Ramos (cell line): ENCODE measurements at regions not wholly inside any gene's neighbourhood (a gene's known extent, or its start where the extent isn't known, plus 50 kb on each side); places are given as distances from the start of the nearest gene placed in this dataset.
"Not testable (repeated sequence)": the region's sequence is repeated elsewhere in the genome, so short reads cannot be mapped to it uniquely, and the experiment has no call there.

Experiments
- in situ Hi-C: fragments of 300-500 bp; cut with MboI; formaldehyde crosslinking; loops from one replicate; pipeline ENCODE4 v1.14.3; 2022; ENCODE audit warnings: low sequenced_read_pairs; ENCODE audit not compliant: unreplicated experiment

DNA sequence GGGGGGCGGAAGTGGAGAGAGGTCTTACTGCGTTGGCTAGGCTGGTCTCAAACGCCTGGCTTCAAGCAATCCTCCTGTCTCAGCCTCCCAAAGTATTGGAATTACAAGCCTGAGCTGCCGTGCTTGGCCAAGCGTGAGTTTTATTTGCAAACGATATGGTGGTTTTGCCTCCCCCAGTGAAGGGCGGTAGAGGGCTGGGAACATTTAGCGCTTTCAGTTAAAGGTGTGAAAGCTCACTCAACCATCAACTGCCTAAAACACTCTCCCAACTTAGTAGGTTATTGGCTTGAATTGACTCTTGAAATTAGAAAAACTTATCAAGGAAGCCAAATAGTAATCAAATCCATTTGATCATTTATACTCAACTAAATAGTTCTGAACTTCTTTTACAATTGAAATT, 156.3 kb downstream of the ESM1 start:
- in situ Hi-C loops = no loop called here

DNA sequence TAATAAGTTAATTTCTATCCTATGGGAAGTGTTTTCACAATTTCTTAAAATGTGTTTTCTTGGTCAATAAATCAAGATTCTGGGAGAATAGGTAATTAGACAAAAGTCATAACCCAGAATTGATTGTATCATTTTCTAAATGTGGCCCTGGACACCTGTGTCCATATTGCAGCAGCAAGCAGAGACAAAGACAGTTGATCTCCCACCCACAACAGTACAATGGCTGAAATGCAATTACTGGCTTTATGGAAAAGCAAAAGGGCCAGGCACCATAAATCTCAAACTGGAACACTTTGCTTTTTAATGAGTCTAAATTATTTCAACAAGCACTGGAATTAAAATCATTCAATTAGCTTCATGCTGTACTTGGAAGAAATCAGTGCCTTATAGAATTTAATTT, 157.2 kb downstream of the ESM1 start:
- in situ Hi-C loops = no loop called here

DNA sequence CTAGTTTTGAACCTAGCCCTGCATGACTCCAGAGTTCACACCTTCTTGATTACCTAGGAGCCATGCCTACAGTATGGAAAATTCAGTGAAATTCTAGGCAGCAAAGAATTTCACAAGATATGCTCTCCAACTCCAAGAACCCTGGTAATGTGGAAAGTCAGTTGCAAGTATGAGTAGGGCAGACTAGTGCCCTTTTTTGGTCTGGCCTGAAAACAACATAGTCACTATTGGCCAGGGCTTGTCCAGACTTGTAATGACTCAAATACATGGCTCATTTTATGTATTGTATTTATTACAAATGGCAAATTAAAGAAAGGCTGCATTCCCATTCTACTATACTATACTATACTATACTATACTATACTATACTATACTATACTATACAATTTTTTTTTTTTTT, 160.4 kb downstream of the ESM1 start:
- in situ Hi-C loops = no loop called here

DNA sequence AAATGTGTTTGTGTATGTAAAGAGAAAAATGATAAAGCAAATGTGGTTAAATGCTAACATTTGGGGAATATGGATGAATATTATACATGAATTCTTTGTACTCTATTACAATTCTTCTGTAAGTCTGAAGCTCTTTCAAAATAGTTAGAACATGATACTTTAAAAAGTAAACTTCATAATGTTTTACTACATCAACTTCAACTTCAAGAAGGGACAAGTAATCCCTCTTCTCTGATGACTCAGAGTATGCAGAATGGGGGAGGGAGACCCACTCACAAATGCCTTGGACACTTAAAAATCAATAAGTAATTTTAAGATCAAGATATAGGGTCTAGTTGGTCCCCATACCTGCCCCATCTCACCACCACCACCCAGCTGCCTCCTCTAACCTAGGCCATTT, 162.4 kb downstream of the ESM1 start:
- in situ Hi-C loops = no loop called here

DNA sequence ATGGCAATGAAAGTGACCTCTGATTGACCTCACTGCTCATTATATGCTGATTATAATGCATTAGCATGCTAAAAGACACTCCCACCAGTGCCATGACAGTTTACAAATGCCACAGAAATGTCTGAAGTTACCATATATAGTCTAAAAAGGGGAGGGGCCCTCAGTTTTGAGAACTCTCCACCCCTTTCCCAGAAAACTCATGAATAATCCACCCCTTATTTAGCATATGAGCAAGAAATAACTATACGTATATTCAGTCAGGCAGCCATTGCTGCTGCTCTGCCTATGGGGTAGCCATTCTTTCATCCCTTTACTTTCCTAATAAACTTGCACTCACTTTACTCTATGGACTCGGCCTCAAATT, 163.1 kb downstream of the ESM1 start:
- in situ Hi-C loops = no loop called here

DNA sequence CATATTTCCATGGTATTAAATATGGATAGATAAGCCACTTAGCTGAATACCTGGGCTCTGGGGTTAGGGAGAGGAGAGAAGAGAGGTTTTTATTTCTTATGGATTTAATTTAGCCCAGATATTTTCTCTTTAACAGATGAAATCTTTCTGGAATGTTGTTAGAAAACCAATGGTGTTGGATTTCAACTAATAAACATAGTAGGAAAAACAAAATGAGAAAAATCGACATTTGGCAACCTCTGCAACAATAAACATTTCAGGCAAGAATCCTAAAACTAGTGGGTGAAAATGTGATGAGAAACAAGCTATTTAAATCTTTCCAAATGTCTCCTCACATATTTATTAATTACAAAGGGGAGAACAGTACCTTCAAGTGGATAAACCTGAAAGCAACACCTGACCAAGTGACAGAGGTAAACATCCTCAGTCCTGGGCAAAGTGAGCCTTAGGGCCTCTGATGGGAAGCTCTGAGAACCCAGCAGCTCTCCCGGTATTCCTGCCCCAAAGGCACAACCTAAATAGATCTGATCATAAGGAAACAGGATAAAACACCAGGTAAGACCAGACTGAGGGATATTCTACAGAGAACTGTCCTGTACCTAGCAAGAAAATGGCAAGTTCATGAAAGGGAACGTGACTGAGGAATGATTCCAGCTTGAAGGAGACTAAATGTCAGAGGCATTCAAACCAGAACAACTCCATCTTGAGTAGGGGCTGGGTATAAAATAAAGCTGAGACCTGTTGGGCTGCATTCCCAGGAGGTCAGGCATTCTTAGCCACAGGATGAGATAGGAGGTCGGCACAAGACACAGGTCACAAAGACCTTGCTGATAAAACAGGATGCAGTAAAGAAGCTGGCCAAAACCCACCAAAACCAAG, 163.7 kb downstream of the ESM1 start:
- in situ Hi-C loops = no loop called here

DNA sequence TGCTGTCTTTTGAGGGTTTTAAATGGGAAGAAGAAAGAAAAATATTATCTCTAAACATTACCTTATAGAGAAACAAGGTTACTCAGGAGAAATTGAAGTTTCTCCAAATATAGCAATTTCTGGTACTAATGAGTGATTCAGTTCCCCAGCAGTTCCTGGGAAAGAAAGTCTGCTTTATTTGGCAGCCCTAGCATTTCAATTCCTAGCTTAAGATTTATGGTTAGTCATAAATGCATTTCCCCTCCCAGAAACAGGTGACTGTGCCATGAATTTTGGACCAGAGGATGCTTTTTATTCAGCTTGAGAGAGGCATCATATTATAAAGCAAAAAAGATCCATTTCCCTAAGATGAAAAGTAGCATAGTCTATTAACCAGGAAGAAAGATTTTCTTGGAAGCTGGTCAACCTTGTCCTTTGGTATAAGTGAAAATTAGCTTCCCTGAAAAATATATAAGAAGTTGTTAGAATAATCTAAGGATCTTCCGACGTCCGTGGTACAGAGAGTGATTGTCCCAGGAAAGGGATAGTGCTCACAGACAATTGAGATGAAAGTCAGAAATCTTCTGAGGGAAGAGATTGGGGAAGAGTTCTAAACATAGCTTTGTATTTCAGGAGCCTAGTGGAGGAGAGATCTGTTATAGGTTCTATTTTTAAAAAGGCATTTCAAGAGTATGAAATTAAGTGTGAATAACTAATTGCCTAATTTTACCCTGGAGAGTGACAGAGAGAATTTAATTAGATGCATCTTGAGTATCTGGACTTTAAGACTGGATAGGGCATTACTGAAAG, 164.9 kb downstream of the ESM1 start:
- in situ Hi-C loops = no loop called here

DNA sequence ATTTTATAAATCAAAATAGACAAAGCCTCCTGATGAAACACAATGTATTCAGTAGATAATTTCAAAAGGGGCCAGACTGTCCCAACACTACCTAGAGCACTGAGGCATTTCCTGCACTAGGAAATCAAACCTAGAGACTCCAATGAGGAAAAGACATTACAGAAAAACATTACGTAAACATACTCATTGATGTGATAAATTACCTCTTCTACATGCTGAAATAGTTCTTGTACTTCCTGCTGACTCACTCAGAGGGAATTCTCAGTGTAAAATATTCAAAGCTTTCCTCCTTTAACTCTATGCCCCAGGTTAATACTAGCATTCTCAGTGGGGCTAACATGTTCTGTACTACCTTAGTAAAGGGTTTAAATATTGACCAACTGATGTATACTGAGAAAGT, 178.0 kb downstream of the ESM1 start:
- in situ Hi-C loops = no loop called here

DNA sequence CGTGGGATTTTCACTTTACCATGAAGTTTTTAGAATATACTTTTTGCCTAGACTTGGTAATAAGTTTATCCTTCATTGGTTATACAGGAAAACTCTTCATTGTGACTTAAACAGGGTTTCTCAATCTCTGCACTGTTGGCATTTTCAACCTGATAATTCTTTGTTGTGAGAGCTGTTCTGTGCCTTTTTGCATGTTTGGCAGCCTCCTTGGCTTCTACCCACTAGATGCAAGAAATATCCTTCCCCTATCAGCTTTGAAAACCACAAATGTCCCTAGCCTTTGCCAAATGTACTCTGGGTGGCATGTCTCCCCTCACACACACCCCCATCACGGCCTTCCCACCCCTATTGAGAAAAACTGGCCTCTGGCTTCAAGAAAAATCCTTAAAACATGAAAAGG, 180.9 kb downstream of the ESM1 start:
- in situ Hi-C loops = no loop called here

DNA sequence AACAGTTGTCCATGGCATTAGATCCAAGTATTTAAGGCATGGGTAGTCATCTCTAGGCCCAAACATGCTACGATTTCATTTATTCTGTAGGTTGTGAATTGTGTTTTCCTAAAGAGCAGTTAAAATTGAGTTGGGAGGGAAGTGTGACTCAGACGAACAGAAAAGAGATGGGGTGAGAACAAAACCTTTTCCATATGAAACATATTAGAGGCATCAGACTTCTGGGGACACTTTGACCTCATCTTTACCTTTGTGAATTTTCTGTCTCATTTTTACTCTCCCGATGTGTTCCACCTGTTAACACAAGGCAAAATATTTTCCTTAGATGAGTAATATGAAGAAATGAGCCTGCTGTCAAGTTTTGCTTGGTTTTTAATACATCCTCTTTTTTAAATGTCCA, 181.3 kb downstream of the ESM1 start:
- in situ Hi-C loops = no loop called here

DNA sequence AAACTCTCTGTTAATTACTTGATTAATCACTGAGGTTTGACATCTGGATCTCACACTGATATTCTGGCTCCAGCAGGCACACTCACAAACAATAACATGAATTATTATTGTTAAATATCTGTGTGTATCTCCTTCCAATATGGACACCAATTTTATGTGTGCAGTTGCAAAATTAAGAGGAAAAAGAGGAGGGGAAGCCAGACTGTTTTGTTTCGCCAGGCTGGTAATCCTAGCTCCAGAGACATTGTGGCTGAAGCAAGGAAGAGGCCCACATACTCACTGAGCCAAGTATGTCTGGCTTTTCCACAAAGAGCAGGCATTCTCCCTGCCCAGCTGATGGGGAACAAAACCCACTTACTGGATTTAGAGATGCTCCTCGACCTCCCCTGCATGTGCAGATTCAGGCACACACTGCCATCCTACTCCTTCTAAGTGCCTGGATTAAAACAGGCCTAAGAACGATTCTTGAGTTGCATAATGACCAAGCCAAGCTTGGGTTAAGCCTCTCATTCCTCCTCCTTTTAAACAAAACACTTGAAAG, 181.9 kb downstream of the ESM1 start:
- in situ Hi-C loops = no loop called here

DNA sequence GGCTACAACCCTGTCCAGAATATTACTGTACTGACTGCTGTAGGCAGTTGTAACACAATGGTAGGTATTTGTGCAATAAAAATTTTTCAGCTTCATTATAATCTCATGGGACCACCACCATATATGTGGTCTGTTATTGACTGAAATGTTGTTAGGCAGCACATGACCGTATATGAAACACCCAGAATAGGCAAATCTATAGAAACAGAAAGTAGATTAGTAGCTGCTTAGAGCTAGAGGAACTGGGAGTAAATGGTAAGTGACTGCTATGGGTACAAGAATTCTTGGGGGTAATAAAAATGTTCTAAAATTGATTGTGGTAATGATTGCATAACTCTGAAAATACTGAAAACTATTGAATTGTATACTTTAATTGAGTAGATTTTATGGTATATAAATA, 185.7 kb downstream of the ESM1 start:
- in situ Hi-C loops = no loop called here

DNA sequence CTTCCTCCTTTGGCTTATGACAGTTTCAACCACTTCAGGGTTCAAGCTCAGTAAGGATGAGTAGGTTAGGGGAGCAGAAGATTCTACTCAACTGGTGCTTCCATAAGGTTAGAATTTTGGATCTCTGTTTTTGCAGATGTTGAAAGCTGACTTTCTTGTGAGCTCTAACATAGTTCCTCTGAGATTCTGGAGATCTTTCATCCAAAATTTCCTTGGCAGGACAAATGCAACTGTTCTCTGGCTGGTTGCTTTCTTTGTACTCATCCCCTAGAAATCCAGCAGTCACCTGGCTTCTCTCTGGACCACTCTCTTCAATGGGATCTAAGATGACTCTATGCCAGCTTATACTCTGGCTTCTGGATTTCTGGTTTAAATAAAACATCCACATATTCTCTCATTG, 189.6 kb downstream of the ESM1 start:
- in situ Hi-C loops = no loop called here

DNA sequence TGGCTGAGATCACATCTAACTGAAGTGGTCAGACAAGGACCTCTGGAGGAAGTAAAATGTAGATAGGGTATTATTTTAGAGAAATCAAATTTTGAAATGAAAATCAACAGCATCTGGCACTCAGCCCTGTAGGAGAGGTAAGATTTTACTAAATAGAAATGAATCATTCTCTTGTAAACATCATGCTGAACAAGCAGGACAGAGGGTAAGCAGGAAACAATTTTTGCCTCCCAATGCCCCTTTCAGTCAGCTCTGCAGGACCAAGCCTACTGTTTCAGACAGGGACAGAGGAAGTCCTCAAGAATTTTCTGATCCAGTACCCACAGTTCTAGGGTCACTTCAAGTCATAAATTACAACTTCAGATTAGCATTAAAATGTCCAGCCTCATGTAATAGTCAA, 190.1 kb downstream of the ESM1 start:
- in situ Hi-C loops = no loop called here

DNA sequence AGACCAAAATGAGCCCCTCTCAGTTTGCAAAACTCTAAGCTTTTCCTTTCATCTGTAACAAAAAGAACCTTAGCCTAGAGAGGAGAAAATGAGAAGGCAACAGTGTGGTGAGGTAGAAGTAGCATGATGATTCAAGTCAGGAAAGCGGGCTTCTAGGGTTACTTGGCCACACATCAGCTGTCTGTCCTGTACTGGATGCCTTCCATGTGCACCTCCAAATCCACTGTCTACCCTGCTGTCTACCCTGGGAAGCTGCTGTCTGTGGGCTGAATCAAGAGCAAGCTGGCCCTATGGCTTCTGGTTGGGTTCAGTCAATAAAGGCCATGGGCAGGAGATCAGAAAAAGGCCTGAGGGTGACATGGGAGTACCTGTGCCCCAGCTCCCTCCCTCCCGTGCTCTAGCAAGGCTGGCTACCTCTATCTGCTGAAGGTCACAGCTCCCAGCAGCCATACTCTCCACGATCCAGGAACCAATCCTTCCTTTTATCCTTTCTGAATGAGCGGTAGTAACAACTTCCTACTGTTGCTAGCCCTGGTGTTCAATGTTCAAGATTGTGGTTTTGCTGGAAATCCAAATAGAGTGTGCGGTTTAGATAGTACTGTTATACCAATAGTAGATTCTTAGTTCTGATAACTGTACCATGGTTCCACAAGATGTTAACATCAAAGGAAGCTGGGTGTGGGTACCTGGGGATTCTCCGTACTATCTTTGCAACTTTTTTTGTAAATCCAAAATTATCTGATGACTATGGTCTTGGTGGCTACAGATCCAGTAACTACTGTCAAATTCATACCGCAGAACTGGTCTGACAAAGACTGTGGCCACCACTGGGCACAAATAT, 191.0 kb downstream of the ESM1 start:
- in situ Hi-C loops = no loop called here

DNA sequence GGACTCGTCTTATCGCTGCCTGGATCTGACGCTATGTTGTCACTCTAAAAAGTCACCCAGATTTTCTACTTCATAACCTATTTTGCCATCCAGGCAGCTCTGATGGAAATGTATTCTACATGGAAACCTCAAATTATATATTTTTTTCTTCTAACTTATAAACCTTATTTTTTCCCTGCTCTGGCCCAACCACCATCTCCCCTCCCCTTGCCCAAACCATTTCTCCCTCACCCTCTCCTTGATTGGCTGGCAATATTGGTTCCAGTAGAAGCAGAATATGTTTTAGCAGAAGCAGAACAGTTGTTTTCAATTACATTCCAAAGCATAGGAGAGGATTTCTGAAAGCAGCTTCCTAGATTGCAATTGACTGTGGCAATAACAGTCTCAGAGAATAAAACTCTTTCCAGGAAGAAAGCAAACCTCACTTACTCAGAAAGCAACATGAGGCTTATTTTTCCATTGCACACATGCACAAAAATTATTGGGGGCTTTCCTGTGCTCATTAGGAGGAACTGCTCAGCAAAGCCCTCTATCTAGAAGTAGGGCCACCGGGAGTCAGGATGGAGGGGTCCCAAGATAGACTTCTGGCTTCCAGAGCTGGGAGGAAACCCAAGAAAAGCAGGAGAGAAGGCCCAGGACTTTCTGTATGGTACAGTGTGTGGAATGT, 191.8 kb downstream of the ESM1 start:
- in situ Hi-C loops = no loop called here

DNA sequence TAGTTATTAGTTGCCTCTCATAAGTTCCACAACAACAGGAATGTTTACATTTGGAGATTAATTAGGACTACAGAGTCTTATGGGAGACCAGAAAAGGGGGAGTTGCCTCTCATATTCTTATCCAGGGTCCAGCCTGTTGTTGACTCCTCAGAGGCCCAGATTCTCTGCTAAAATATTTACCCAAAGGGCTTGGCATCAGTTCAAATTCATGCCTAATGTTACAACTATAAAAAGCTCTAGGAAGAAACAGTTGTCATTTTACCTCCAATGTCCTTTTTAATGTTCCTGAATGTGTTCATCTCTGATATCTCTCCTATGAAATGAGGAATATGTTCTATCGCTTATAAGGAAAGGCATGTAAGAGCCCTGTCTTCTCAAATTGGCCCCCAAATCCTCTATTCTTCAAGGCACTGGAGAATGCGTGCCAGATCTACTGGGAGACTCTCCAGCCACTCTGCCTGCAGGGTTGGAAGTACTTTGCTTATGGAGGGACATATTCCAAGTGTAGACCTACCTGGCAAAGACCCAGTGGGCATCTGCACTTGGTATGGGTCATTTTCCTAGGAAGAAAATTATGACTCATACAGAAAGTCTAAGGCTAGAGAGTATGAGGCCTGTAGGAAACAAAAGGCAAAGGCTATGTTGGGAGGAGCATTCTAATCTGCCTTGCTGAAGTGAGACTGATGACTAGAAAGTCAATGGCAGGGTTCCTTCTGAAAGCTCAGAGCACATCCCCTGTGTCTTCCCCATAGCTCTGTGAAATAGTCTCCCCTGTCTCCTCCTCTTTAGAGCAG, 192.6 kb downstream of the ESM1 start:
- in situ Hi-C loops = no loop called here

DNA sequence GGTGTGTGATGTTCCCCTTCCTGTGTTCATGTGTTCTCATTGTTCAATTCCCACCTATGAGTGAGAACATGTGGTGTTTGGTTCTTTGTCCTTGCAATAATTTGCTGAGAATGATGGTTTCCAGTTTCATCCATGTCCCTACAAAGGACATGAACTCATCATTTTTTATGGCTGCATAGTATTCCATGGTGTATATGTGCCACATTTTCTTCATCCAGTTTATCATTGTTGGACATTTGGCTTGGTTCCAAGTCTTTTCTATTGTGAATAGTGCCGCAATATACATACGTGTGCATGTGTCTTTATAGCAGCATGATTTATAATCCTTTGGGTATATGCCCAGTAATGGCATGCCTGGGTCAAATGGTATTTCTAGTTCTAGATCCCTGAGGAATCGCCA, 197.5 kb downstream of the ESM1 start:
- in situ Hi-C loops = not testable (repeated sequence)
